Prostate gland (tissue), 2 donors: ENCODE measurements at regions not wholly inside any gene's neighbourhood (a gene's known extent, or its start where the extent isn't known, plus 50 kb on each side); places are given as distances from the start of the nearest gene placed in this dataset.

Experiments
- DNase-seq: peaks from one replicate; pipeline ENCODE4 v3.0.0-alpha.2; 2019; ENCODE audit warnings: low spot score
- H3K27ac ChIP-seq, 2 donors: fragments of 200-600 bp; sonication (generic); 2 replicates each; pipeline ENCODE4 v1.5.1; 2017 to 2019
- H3K27me3 ChIP-seq: fragments of 200-600 bp; sonication (generic); replicated peaks from 2 replicates; pipeline ENCODE4 v1.5.1; 2019; ENCODE audit not compliant: insufficient read depth
- H3K36me3 ChIP-seq, 2 donors: fragments of 200-600 bp; sonication (generic); 1 replicate in 1 of 2; 2 replicates in 1 of 2; pipeline versions ENCODE4 v1.5.1 to v1.8.1; 2017 to 2019
- H3K4me1 ChIP-seq: fragments of 200-600 bp; sonication (generic); replicated peaks from 2 replicates; pipeline ENCODE4 v1.5.1; 2019
- H3K4me3 ChIP-seq, 2 donors: fragments of 200-600 bp; sonication (generic); 2 replicates each; pipeline ENCODE4 v1.5.1; 2017 to 2019
- H3K9me3 ChIP-seq: fragments of 200-600 bp; sonication (generic); 2 replicates; pipeline ENCODE4 v1.5.1; 2017
- CTCF ChIP-seq, 4 experiments: fragments of 200-600 bp in 2 of 4; fragments of 450-650 bp in 2 of 4; sonication (generic) in 2 of 4; IDR thresholded peaks; 1 replicate in 3 of 4; 2 replicates in 1 of 4; pipeline ENCODE4 v1.5.1; 2016 to 2019; ENCODE audit warnings: antibody characterized with exemption in 4 of 4, mild to moderate bottlenecking in 2 of 4, moderate library complexity in 2 of 4
- POLR2A ChIP-seq: fragments of 450-650 bp; IDR thresholded peaks from one replicate; pipeline ENCODE4 v1.6.1; 2016; ENCODE audit warnings: antibody characterized with exemption, mild to moderate bottlenecking
- POLR2AphosphoS5 ChIP-seq: sonication (generic); formaldehyde crosslinking; IDR thresholded peaks from one replicate; pipeline ENCODE4 v1.6.1; 2017; ENCODE audit warnings: antibody characterized with exemption
- WGBS: methylation state at CpG from one replicate; pipeline ENCODE4 v1.1.5; 2018; 5-methylcytosine and 5-hydroxymethylcytosine counted together
- intact Hi-C: fragments of 100-400 bp; cut with DNase I; formaldehyde crosslinking; loops from one replicate; pipeline ENCODE4 v1.14.2; 2022

DNA sequence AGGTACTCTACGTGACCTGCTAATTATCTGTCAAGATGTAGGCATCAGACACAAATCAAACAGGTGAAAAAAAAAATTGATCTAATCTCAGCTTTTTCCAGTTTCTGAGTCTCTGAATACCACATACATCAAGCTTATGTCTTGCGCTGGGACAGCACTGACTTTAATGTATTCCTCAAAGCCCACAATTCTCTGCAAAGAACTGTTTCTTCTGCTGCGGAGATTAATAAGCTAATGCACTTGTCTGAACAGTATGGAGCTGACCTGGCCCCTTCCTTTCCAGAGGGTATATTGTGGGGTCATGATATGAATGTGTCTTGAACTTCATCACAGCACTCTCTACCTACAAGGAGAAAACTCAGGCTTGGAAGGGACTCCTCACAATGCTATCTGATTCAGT is 87.8 kb downstream of the FOXB1 start:
- no peak for DNase-seq
- TF ChIP-seq CTCF (IDR thresholded peaks at IDR 0.05): no peak
- no peak for TF ChIP-seq POLR2A
- no peak for TF ChIP-seq POLR2AphosphoS5
- Histone ChIP-seq H3K27me3 (no peaks in the 10 kb centered on the region), H3K27ac (no peak overlapping the region), H3K4me1 (no peaks in the 10 kb centered on the region), H3K36me3 (no peaks in the 10 kb centered on the region), H3K9me3 (no peaks in the 10 kb centered on the region), H3K4me3 (no peak overlapping the region)
- intact Hi-C loops: no loop called here
- 89% methylated on average over 3 of the region's 3 CpGs for WGBS

DNA sequence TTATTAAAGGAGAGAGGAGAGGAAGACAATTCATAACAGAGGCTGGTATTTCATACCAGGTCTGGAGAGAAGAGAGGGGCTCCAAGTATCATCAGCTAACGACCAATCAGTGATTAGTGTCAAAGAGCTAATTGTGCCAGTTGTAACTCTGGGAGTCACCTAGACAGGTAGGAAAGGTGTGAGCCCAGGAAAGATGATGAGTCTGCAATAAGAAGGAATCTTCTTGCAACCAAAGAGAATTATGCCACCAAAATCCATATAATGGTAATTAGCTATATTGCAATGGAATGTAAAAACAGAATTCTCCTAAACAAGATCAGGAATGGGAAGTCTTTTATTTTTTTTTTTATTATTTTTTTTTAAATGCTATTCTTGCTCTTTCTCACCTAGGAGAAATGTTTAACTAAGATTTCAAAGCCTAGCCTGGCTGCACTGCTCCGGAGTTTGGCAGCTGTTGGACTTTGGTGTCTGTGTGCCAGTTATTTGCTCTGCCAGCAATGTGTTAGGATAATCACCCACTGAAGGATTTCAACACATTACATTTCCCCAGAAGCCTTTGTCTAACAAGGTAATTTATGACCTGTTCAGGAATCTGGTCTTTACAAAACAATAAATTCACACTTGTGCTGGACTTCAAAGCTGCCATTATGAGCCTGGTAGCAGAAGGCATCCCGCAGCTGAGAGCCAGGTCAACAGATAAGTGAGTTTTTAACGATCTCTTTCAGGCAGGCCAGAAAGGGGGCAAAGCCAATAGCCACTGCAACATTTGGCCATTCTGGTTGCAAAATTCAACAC is 89.4 kb downstream of the FOXB1 start:
- Histone ChIP-seq H3K4me1 (no peaks in the 10 kb centered on the region), H3K4me3 (no peak overlapping the region), H3K36me3 (no peaks in the 10 kb centered on the region), H3K27me3 (no peaks in the 10 kb centered on the region), H3K27ac (no peak overlapping the region), H3K9me3 (no peaks in the 10 kb centered on the region)
- 19% methylated on average over 4 of the region's 4 CpGs for WGBS
- TF ChIP-seq POLR2AphosphoS5 (no peak), POLR2A (no peak), CTCF (IDR thresholded peaks at IDR 0.05) (no peak)
- no peak for DNase-seq
- intact Hi-C loops: no loop called here

GRCh38 chr15:60095711-60096110 is 91.6 kb downstream of the FOXB1 start:
- intact Hi-C loops: no loop called here
- H3K27ac ChIP-seq: no peak overlapping the region
- no peaks in the 10 kb centered on the region for H3K27me3 ChIP-seq
- no peaks in the 10 kb centered on the region for H3K36me3 ChIP-seq
- H3K4me1 ChIP-seq: no peaks in the 10 kb centered on the region
- WGBS: 79% methylated on average over 2 of the region's 2 CpGs
- no peak overlapping the region for H3K4me3 ChIP-seq
- no peaks in the 10 kb centered on the region for H3K9me3 ChIP-seq
- TF ChIP-seq CTCF (IDR thresholded peaks at IDR 0.05): no peak
- no peak for TF ChIP-seq POLR2A
- no peak for TF ChIP-seq POLR2AphosphoS5
- no peak for DNase-seq

GRCh38 chr15:60096157-60096556 is 92.0 kb downstream of the FOXB1 start:
- Histone ChIP-seq H3K4me1 (no peaks in the 10 kb centered on the region), H3K27ac (no peak overlapping the region), H3K36me3 (no peaks in the 10 kb centered on the region), H3K4me3 (no peak overlapping the region), H3K9me3 (no peaks in the 10 kb centered on the region), H3K27me3 (no peaks in the 10 kb centered on the region)
- intact Hi-C loops: no loop called here
- no peak for DNase-seq
- TF ChIP-seq POLR2A (no peak), POLR2AphosphoS5 (no peak), CTCF (IDR thresholded peaks at IDR 0.05) (no peak)
- 90% methylated on average over 4 of the region's 4 CpGs for WGBS

DNA sequence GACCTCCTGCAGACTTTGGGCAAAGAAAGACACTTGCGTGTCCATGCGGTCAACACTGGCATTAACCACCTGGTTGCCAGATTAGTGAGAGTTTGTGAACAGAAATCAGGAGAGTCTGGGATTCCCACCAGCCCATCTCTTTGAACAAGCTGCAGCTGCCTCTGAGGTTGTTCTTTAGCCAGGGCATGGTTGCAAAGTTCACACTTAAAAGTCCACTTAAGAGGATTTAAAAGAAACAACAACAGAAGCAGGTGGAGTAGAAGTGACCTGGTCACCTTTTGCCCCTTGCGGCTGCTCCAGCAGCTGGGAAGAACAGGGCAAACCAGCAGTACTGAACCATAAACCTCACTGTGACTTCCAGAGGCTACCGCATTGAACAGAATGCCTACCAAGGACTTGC is 97.3 kb downstream of the FOXB1 start:
- H3K36me3 ChIP-seq: no peaks in the 10 kb centered on the region
- no peak overlapping the region for H3K4me3 ChIP-seq
- WGBS: 45% methylated on average over 4 of the region's 4 CpGs
- intact Hi-C loops: no loop called here
- no peaks in the 10 kb centered on the region for H3K27me3 ChIP-seq
- no peaks in the 10 kb centered on the region for H3K4me1 ChIP-seq
- DNase-seq: no peak
- no peak for TF ChIP-seq CTCF (IDR thresholded peaks at IDR 0.05)
- no peak for TF ChIP-seq POLR2AphosphoS5
- TF ChIP-seq POLR2A: no peak
- H3K27ac ChIP-seq: no peak overlapping the region
- no peaks in the 10 kb centered on the region for H3K9me3 ChIP-seq
